ENCODE measurements at regions not wholly inside any gene's neighbourhood (a gene's known extent, or its start where the extent isn't known, plus 50 kb on each side); places are given as distances from the start of the nearest gene placed in this dataset.

- ATAC-seq (ENCODE audit: low read depth): no peak
- no peak for DNase-seq
- no peaks in the 10 kb centered on the region for H3K36me3 Mint-ChIP-seq
- H3K27ac Mint-ChIP-seq: no peak overlapping the region
- no peak overlapping the region for H3K4me3 Mint-ChIP-seq
- H3K27me3 Mint-ChIP-seq: peaks cover 9% of the 10 kb centered on the region
- no peaks in the 10 kb centered on the region for H3K4me1 Mint-ChIP-seq
- POLR2A ChIA-PET: no interaction called here
- H3K9me3 Mint-ChIP-seq: no peaks in the 10 kb centered on the region
Measured at GRCh38 chr2:157203651-157204050, 53.9 kb upstream of the GALNT5 start.

DNA sequence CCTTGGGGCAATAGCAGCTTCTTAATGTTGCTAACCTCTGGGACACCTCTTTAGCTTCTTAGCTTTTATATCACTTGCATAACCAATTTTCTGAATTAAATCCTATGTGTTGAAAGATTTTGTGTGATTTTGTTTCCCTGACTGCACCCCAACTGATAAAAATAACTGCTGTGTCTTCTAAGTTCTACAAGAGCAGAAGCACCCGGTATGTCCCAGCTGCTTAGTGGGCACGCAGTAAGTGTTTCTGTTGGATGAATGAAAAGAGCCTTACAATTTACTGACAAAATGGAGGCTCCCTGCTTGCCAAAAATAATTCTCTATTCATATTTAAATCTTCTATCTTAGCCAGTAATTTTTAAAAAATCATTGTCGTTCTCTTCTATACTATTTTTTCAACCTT lies 53.1 kb upstream of the GALNT5 start:
- Mint-ChIP-seq H3K36me3 (no peaks in the 10 kb centered on the region), H3K27ac (no peak overlapping the region), H3K4me1 (no peaks in the 10 kb centered on the region), H3K9me3 (no peaks in the 10 kb centered on the region), H3K27me3 (peaks cover 10% of the 10 kb centered on the region), H3K4me3 (no peak overlapping the region)
- POLR2A ChIA-PET: no interaction called here
- no peak for ATAC-seq (ENCODE audit: low read depth)
- DNase-seq: no peak

GRCh38 chr2:157206916-157207315 lies 50.6 kb upstream of the GALNT5 start:
- no peak overlapping the region for H3K4me3 Mint-ChIP-seq
- DNase-seq: no peak
- ATAC-seq (ENCODE audit: low read depth): no peak
- peaks cover 15% of the 10 kb centered on the region for H3K27me3 Mint-ChIP-seq
- no peaks in the 10 kb centered on the region for H3K4me1 Mint-ChIP-seq
- no peak overlapping the region for H3K27ac Mint-ChIP-seq
- no peaks in the 10 kb centered on the region for H3K9me3 Mint-ChIP-seq
- POLR2A ChIA-PET: no interaction called here
- H3K36me3 Mint-ChIP-seq: no peaks in the 10 kb centered on the region

Data from activated naive CD8-positive, alpha-beta T cell treated with anti-CD3 and anti-CD28 coated beads, Interleukin-2, amount 10 ng/mL, durations not matched to agents 7 days and 5 days (primary cell).